A549 (cell line): ENCODE measurements at regions not wholly inside any gene's neighbourhood (a gene's known extent, or its start where the extent isn't known, plus 50 kb on each side); places are given as distances from the start of the nearest gene placed in this dataset.
"Not testable (repeated sequence)": the region's sequence is repeated elsewhere in the genome, so short reads cannot be mapped to it uniquely, and the experiment has no call there.

Experiments used
- ATAC-seq, 2 experiments: fragments of 200-7000 bp in 1 of 2; fragments of >200 bp in 1 of 2; cut with Nextera tagmentation in 1 of 2; cut with Tn5 transposase in 1 of 2; 3 replicates each; pipeline versions ENCODE4 v1.8.0 to v1.9.1; 2018 to 2020; ENCODE audit warnings: mild to moderate bottlenecking in 1 of 2, moderate library complexity in 1 of 2
- CTCF ChIA-PET: fragments of 300-600 bp; sonication (Branson Sonifier 250); formaldehyde crosslinking; extraction: SDS; loops from one replicate; lab custom pipeline; 2021; ENCODE audit warnings: antibody characterized with exemption, inconsistent platforms; lab: Yijun Ruan, JAX
- POLR2A ChIA-PET: fragments of 350-600 bp; formaldehyde crosslinking; extraction: SDS; loops from one replicate; lab custom pipeline; 2021; ENCODE audit warnings: antibody characterized with exemption, inconsistent platforms; lab: Yijun Ruan, JAX
- DNase-seq, 2 experiments: peaks; one replicate each; pipeline versions ENCODE4 v3.0.0 to v3.0.0-alpha.2; 2011 to 2016; ENCODE audit warnings: low read depth in 1 of 2, low spot score in 1 of 2
- FAIRE-seq: peaks from 2 replicates; lab custom pipeline; 2011; peaks lifted over from hg19 to GRCh38; lab: Jason Lieb, UNC
- H3K27ac ChIP-seq, 2 experiments: fragments of >200 bp; sonication (Bioruptor Twin); formaldehyde crosslinking; 3 replicates each; pipeline ENCODE4 v1.5.1; 2016 to 2017
- H3K4me1 ChIP-seq: fragments of >200 bp; sonication (Bioruptor Twin); formaldehyde crosslinking; 3 replicates; pipeline ENCODE4 v1.6.1; 2016
- H3K4me2 ChIP-seq: fragments of >200 bp; sonication (Bioruptor Twin); formaldehyde crosslinking; 3 replicates; pipeline ENCODE4 v1.6.1; 2016
- H3K4me3 ChIP-seq: fragments of >200 bp; sonication (Bioruptor Twin); formaldehyde crosslinking; 3 replicates; pipeline ENCODE4 v1.5.1; 2016
- H3K9me3 ChIP-seq: fragments of >200 bp; sonication (Bioruptor Twin); formaldehyde crosslinking; 3 replicates; pipeline ENCODE4 v1.6.1; 2016
- ATOH8 ChIP-seq: fragments of 250-450 bp; sonication (Bioruptor Pico); IDR thresholded peaks from 2 replicates; pipeline ENCODE4 v1.5.0; 2020; ENCODE audit warnings: low read depth, mild to moderate bottlenecking, moderate library complexity
- CBX2 ChIP-seq: fragments of 200-600 bp; sonication (generic); IDR thresholded peaks from 2 replicates; pipeline ENCODE4 v1.6.1; 2016; ENCODE audit warnings: low read depth, mild to moderate bottlenecking, borderline replicate concordance
- E2F6 ChIP-seq: IDR thresholded peaks from 2 replicates; pipeline ENCODE4 v1.6.1; 2012; ENCODE audit warnings: low read depth, borderline replicate concordance
- EHMT2 ChIP-seq: fragments of 200-600 bp; sonication (generic); IDR thresholded peaks from 2 replicates; pipeline ENCODE4 v1.6.1; 2016; ENCODE audit warnings: antibody characterized with exemption, low read depth, mild to moderate bottlenecking, moderate library complexity
- FOXS1 ChIP-seq: fragments of 250-450 bp; sonication (Bioruptor Pico); IDR thresholded peaks from 2 replicates; pipeline ENCODE4 v1.5.0; 2020; ENCODE audit warnings: mild to moderate bottlenecking, moderate library complexity
- HOXB5 ChIP-seq: fragments of 250-450 bp; sonication (Bioruptor Pico); IDR thresholded peaks from 2 replicates; pipeline ENCODE4 v1.5.0; 2020; ENCODE audit warnings: mild to moderate bottlenecking, moderate library complexity
- KDM1A ChIP-seq: fragments of 200-600 bp; sonication (generic); IDR thresholded peaks from 2 replicates; pipeline ENCODE4 v1.6.1; 2016; ENCODE audit warnings: low read depth, mild to moderate bottlenecking
- KDM5A ChIP-seq: fragments of 200-600 bp; sonication (generic); IDR thresholded peaks from 2 replicates; pipeline ENCODE4 v1.6.1; 2016; ENCODE audit warnings: antibody characterized with exemption, mild to moderate bottlenecking
- MAX ChIP-seq: IDR thresholded peaks from 2 replicates; pipeline ENCODE4 v1.6.1; 2012
- MAZ ChIP-seq: fragments of 150-350 bp; IDR thresholded peaks from 2 replicates; pipeline ENCODE4 v1.6.1; 2014; ENCODE audit warnings: antibody characterized with exemption, low read depth, low read length, borderline replicate concordance
- NPAS2 ChIP-seq: fragments of 250-450 bp; sonication (Bioruptor Pico); IDR thresholded peaks from 2 replicates; pipeline ENCODE4 v1.8.0; 2022; ENCODE audit warnings: mild to moderate bottlenecking, moderate library complexity, borderline replicate concordance
- PBX3 ChIP-seq: IDR thresholded peaks from 2 replicates; pipeline ENCODE4 v1.6.1; 2012
- PHF8 ChIP-seq: fragments of 200-600 bp; sonication (generic); IDR thresholded peaks from 2 replicates; pipeline ENCODE4 v1.6.1; 2016; ENCODE audit warnings: low read depth, mild to moderate bottlenecking, antibody characterized with exemption, moderate library complexity, borderline replicate concordance
- POLR2AphosphoS2 ChIP-seq: conservative IDR thresholded peaks from 2 replicates; pipeline ENCODE4 v1.6.1; 2012; ENCODE audit warnings: low read length, improper control_type of control experiment, inconsistent platforms
- RCOR1 ChIP-seq: fragments of 150-350 bp; IDR thresholded peaks from 2 replicates; pipeline ENCODE4 v1.6.1; 2014; ENCODE audit warnings: antibody characterized with exemption, low read length, low read depth
- REST ChIP-seq: fragments of 200-600 bp; sonication (generic); IDR thresholded peaks from 2 replicates; pipeline ENCODE4 v1.6.1; 2016; ENCODE audit warnings: antibody characterized with exemption, mild to moderate bottlenecking, moderate library complexity
- RFX5 ChIP-seq: fragments of 450-650 bp; IDR thresholded peaks from 2 replicates; pipeline ENCODE4 v1.7.1; 2014; ENCODE audit warnings: antibody characterized with exemption, mild to moderate bottlenecking, moderate library complexity
- SMC3 ChIP-seq: fragments of >200 bp; sonication (Bioruptor Twin); formaldehyde crosslinking; IDR thresholded peaks from 3 replicates; pipeline ENCODE4 v1.6.1; 2018; ENCODE audit warnings: inconsistent platforms
- SREBF2 ChIP-seq: fragments of 450-650 bp; IDR thresholded peaks from 2 replicates; pipeline ENCODE4 v1.6.1; 2014; ENCODE audit warnings: mild to moderate bottlenecking, moderate library complexity
- ZC3H11A ChIP-seq: fragments of 450-650 bp; IDR thresholded peaks from 2 replicates; pipeline ENCODE4 v1.6.1; 2014; ENCODE audit warnings: antibody characterized with exemption, mild to moderate bottlenecking
- ZFP36 ChIP-seq: fragments of 450-650 bp; IDR thresholded peaks from 2 replicates; pipeline ENCODE4 v1.6.1; 2014; ENCODE audit warnings: borderline replicate concordance; ENCODE audit not compliant: partially characterized antibody
- ZNF302 ChIP-seq: fragments of 250-450 bp; sonication (Bioruptor Pico); IDR thresholded peaks from 2 replicates; pipeline ENCODE4 v1.9.0; 2021; ENCODE audit warnings: inconsistent platforms, mild to moderate bottlenecking, moderate library complexity
- WGBS: methylation state at CpG from one replicate; pipeline ENCODE4 v1.1.6; 2017; ENCODE audit errors: missing lambda C conversion rate; 5-methylcytosine and 5-hydroxymethylcytosine counted together
- TF ChIP-seq, protein P1 (sequence below): fragments of 250-450 bp; sonication (Bioruptor Pico); IDR thresholded peaks from 2 replicates; pipeline ENCODE4 v1.5.0; 2021; ENCODE audit warnings: mild to moderate bottlenecking, moderate library complexity, borderline replicate concordance

GRCh38 chr6:130643361-130643760 is 183.8 kb upstream of the SMLR1 start:
- WGBS = 0% methylated on average over 1 of the region's 1 CpG
- DNase-seq (no peak), ATAC-seq (no peak), FAIRE-seq (no peak)
- POLR2A ChIA-PET = no interaction called here
- CTCF ChIA-PET = no interaction called here
- H3K27ac ChIP-seq = no peak overlapping the region
- no peak overlapping the region for H3K4me3 ChIP-seq
- no peaks in the 10 kb centered on the region for H3K4me1 ChIP-seq
- no peak overlapping the region for H3K4me2 ChIP-seq
- H3K9me3 ChIP-seq = no peaks in the 10 kb centered on the region
- TF ChIP-seq MAZ = no peak
- TF ChIP-seq ZC3H11A = no peak
- no peak for TF ChIP-seq MAX
- no peak for TF ChIP-seq KDM5A
- TF ChIP-seq RCOR1 = no peak
- no peak for TF ChIP-seq RFX5
- TF ChIP-seq ZFP36 = no peak
- no peak for TF ChIP-seq KDM1A
- TF ChIP-seq SREBF2 = no peak
- no peak for TF ChIP-seq SMC3
- TF ChIP-seq ZNF302 (CRISPR knock-in tag) = no peak
- TF ChIP-seq PHF8 = no peak
- TF ChIP-seq, protein P1, sequence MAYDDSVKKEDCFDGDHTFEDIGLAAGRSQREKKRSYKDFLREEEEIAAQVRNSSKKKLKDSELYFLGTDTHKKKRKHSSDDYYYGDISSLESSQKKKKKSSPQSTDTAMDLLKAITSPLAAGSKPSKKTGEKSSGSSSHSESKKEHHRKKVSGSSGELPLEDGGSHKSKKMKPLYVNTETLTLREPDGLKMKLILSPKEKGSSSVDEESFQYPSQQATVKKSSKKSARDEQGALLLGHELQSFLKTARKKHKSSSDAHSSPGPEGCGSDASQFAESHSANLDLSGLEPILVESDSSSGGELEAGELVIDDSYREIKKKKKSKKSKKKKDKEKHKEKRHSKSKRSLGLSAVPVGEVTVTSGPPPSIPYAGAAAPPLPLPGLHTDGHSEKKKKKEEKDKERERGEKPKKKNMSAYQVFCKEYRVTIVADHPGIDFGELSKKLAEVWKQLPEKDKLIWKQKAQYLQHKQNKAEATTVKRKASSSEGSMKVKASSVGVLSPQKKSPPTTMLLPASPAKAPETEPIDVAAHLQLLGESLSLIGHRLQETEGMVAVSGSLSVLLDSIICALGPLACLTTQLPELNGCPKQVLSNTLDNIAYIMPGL (CRISPR knock-in tag) = no peak
- TF ChIP-seq EHMT2 = no peak
- no peak for TF ChIP-seq REST
- TF ChIP-seq CBX2 = no peak
- TF ChIP-seq FOXS1 (CRISPR knock-in tag) = no peak
- TF ChIP-seq NPAS2 (CRISPR knock-in tag) = no peak
- TF ChIP-seq HOXB5 (CRISPR knock-in tag) = no peak

GRCh38 chr6:130644175-130644574 is 183.0 kb upstream of the SMLR1 start:
- POLR2A ChIA-PET = no interaction called here
- FAIRE-seq (no peak), ATAC-seq (no peak), DNase-seq (no peak)
- no peak overlapping the region for H3K4me2 ChIP-seq
- no peak overlapping the region for H3K27ac ChIP-seq
- H3K4me1 ChIP-seq = no peaks in the 10 kb centered on the region
- 0% methylated on average over 2 of the region's 2 CpGs for WGBS
- no peak overlapping the region for H3K4me3 ChIP-seq
- no peaks in the 10 kb centered on the region for H3K9me3 ChIP-seq
- TF ChIP-seq E2F6 (no peak), SMC3 (no peak), POLR2AphosphoS2 (no peak), ATOH8 (no peak), PBX3 (no peak)
- TF ChIP-seq, protein P1 (CRISPR knock-in tag) = no peak
- CTCF ChIA-PET = no interaction called here

DNA sequence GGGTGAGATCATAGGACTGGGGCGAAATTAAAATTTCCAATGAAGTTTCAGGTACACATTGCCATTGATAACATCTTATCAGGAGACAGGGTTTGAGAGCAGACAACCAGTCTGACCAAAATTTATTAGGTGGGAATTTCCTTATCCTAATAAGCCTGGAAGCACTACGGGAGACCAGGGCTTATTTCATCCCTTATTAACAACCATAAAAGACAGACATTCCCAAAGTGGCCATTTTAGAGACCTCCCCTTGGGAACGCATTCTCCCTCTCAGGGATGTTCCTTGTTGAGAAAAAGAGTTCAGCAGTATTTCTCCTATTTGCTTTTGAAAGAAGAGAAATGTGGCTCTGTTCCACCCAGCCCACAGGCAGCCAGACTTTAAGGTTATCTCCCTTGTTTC is 182.4 kb upstream of the SMLR1 start:
- H3K4me2 ChIP-seq, FAIRE-seq, H3K27ac ChIP-seq, POLR2A ChIA-PET, H3K9me3 ChIP-seq, CTCF ChIA-PET, DNase-seq, H3K4me1 ChIP-seq, ATAC-seq, H3K4me3 ChIP-seq: not testable (repeated sequence)
- 14% methylated on average over 3 of the region's 3 CpGs for WGBS
